ENCODE measurements at regions not wholly inside any gene's neighbourhood (a gene's known extent, or its start where the extent isn't known, plus 50 kb on each side); places are given as distances from the start of the nearest gene placed in this dataset.
"Not testable (repeated sequence)": the region's sequence is repeated elsewhere in the genome, so short reads cannot be mapped to it uniquely, and the experiment has no call there.

GRCh38 chr16:66258916-66259845, 107.3 kb upstream of the CDH5 start:
- no peaks in the 10 kb centered on the region for H3K9me3 Mint-ChIP-seq
- no peak overlapping the region for H3K27ac Mint-ChIP-seq
- no peak overlapping the region for H3K4me3 Mint-ChIP-seq
- no peak for DNase-seq
- H3K4me1 Mint-ChIP-seq (ENCODE audit: low read depth) = no peaks in the 10 kb centered on the region
- no peak for ATAC-seq (replicated peaks in 1 of 2)
- no peaks in the 10 kb centered on the region for H3K36me3 Mint-ChIP-seq (ENCODE audit: insufficient read depth in 2 of 2)
- H3K27me3 Mint-ChIP-seq (ENCODE audit: low read depth) = no peaks in the 10 kb centered on the region

GRCh38 chr16:66256919-66257318, 109.6 kb upstream of the CDH5 start:
- H3K36me3 Mint-ChIP-seq (ENCODE audit: insufficient read depth in 2 of 2) = no peaks in the 10 kb centered on the region
- no peaks in the 10 kb centered on the region for H3K27me3 Mint-ChIP-seq (ENCODE audit: low read depth)
- H3K9me3 Mint-ChIP-seq = no peaks in the 10 kb centered on the region
- H3K27ac Mint-ChIP-seq = no peak overlapping the region
- ATAC-seq (replicated peaks in 1 of 2) (no peak), DNase-seq (no peak)
- H3K4me1 Mint-ChIP-seq (ENCODE audit: low read depth) = no peaks in the 10 kb centered on the region
- H3K4me3 Mint-ChIP-seq = no peak overlapping the region

- no peaks in the 10 kb centered on the region for H3K4me1 Mint-ChIP-seq (ENCODE audit: low read depth)
- ATAC-seq (replicated peaks in 1 of 2) = no peak
- no peaks in the 10 kb centered on the region for H3K9me3 Mint-ChIP-seq
- H3K27me3 Mint-ChIP-seq (ENCODE audit: low read depth) = no peaks in the 10 kb centered on the region
- H3K4me3 Mint-ChIP-seq = no peak overlapping the region
- H3K27ac Mint-ChIP-seq = no peak overlapping the region
- DNase-seq = no peak
- no peaks in the 10 kb centered on the region for H3K36me3 Mint-ChIP-seq (ENCODE audit: insufficient read depth in 2 of 2)
Observed at GRCh38 chr16:66255647-66256046, 110.8 kb upstream of the CDH5 start.

GRCh38 chr16:66254751-66255150, 111.7 kb upstream of the CDH5 start:
- no peaks in the 10 kb centered on the region for H3K4me1 Mint-ChIP-seq (ENCODE audit: low read depth)
- ATAC-seq (replicated peaks in 1 of 2) (no peak), DNase-seq (no peak)
- H3K27ac Mint-ChIP-seq = no peak overlapping the region
- H3K27me3 Mint-ChIP-seq (ENCODE audit: low read depth) = peaks cover 1% of the 10 kb centered on the region
- no peak overlapping the region for H3K4me3 Mint-ChIP-seq
- no peaks in the 10 kb centered on the region for H3K9me3 Mint-ChIP-seq
- H3K36me3 Mint-ChIP-seq (ENCODE audit: insufficient read depth in 2 of 2) = no peaks in the 10 kb centered on the region

- Mint-ChIP-seq H3K36me3 (ENCODE audit: insufficient read depth in 2 of 2) (no peaks in the 10 kb centered on the region), H3K4me1 (ENCODE audit: low read depth) (no peaks in the 10 kb centered on the region), H3K27me3 (ENCODE audit: low read depth) (peaks cover 5% of the 10 kb centered on the region), H3K4me3 (no peak overlapping the region), H3K27ac (no peak overlapping the region), H3K9me3 (no peaks in the 10 kb centered on the region)
- ATAC-seq (replicated peaks in 1 of 2) (no peak), DNase-seq (no peak)
Observed at GRCh38 chr16:66254106-66254505, 112.4 kb upstream of the CDH5 start.

GRCh38 chr16:66251476-66252160, 114.9 kb upstream of the CDH5 start:
- Mint-ChIP-seq H3K27me3 (ENCODE audit: low read depth) (peaks cover 5% of the 10 kb centered on the region), H3K36me3 (ENCODE audit: insufficient read depth in 2 of 2) (no peaks in the 10 kb centered on the region), H3K27ac (no peak overlapping the region), H3K4me3 (no peak overlapping the region), H3K9me3 (no peaks in the 10 kb centered on the region), H3K4me1 (ENCODE audit: low read depth) (no peaks in the 10 kb centered on the region)
- DNase-seq (no peak), ATAC-seq (replicated peaks in 1 of 2) (no peak)

- H3K9me3 Mint-ChIP-seq = no peaks in the 10 kb centered on the region
- H3K36me3 Mint-ChIP-seq (ENCODE audit: insufficient read depth in 2 of 2) = no peaks in the 10 kb centered on the region
- peaks cover 5% of the 10 kb centered on the region for H3K27me3 Mint-ChIP-seq (ENCODE audit: low read depth)
- no peaks in the 10 kb centered on the region for H3K4me1 Mint-ChIP-seq (ENCODE audit: low read depth)
- DNase-seq (no peak), ATAC-seq (replicated peaks in 1 of 2) (no peak)
- H3K4me3 Mint-ChIP-seq = no peak overlapping the region
- no peak overlapping the region for H3K27ac Mint-ChIP-seq
Observed at GRCh38 chr16:66250686-66251431, 115.6 kb upstream of the CDH5 start.

- no peaks in the 10 kb centered on the region for H3K9me3 Mint-ChIP-seq
- H3K4me1 Mint-ChIP-seq (ENCODE audit: low read depth) = no peaks in the 10 kb centered on the region
- no peak overlapping the region for H3K4me3 Mint-ChIP-seq
- H3K36me3 Mint-ChIP-seq (ENCODE audit: insufficient read depth in 2 of 2) = no peaks in the 10 kb centered on the region
- peaks cover 5% of the 10 kb centered on the region for H3K27me3 Mint-ChIP-seq (ENCODE audit: low read depth)
- no peak for ATAC-seq (replicated peaks in 1 of 2)
- no peak for DNase-seq
- H3K27ac Mint-ChIP-seq = no peak overlapping the region
Observed at GRCh38 chr16:66247516-66248481, 118.7 kb upstream of the CDH5 start.

GRCh38 chr16:66245868-66246267, 120.6 kb upstream of the CDH5 start:
- ATAC-seq (replicated peaks in 1 of 2) (no peak), DNase-seq (no peak)
- H3K4me3 Mint-ChIP-seq = no peak overlapping the region
- no peak overlapping the region for H3K27ac Mint-ChIP-seq
- no peaks in the 10 kb centered on the region for H3K9me3 Mint-ChIP-seq
- H3K36me3 Mint-ChIP-seq (ENCODE audit: insufficient read depth in 2 of 2) = no peaks in the 10 kb centered on the region
- peaks cover 5% of the 10 kb centered on the region for H3K27me3 Mint-ChIP-seq (ENCODE audit: low read depth)
- H3K4me1 Mint-ChIP-seq (ENCODE audit: low read depth) = no peaks in the 10 kb centered on the region

- Mint-ChIP-seq H3K9me3 (no peaks in the 10 kb centered on the region), H3K4me3 (no peak overlapping the region), H3K27me3 (ENCODE audit: low read depth) (peaks cover 5% of the 10 kb centered on the region), H3K27ac (no peak overlapping the region), H3K4me1 (ENCODE audit: low read depth) (no peaks in the 10 kb centered on the region), H3K36me3 (ENCODE audit: insufficient read depth in 2 of 2) (no peaks in the 10 kb centered on the region)
- no peak for DNase-seq
- ATAC-seq (replicated peaks in 1 of 2) = no peak
Observed at GRCh38 chr16:66245072-66245471, 121.4 kb upstream of the CDH5 start.

- H3K27ac Mint-ChIP-seq = no peak overlapping the region
- H3K27me3 Mint-ChIP-seq (ENCODE audit: low read depth) = no peaks in the 10 kb centered on the region
- H3K4me3 Mint-ChIP-seq = no peak overlapping the region
- ATAC-seq (replicated peaks in 1 of 2) (no peak), DNase-seq (no peak)
- peaks cover 2% of the 10 kb centered on the region in 2 donors for H3K9me3 Mint-ChIP-seq
- H3K36me3 Mint-ChIP-seq (ENCODE audit: insufficient read depth in 2 of 2) = no peaks in the 10 kb centered on the region
- H3K4me1 Mint-ChIP-seq (ENCODE audit: low read depth) = no peaks in the 10 kb centered on the region
Observed at GRCh38 chr16:66242672-66243071, 123.8 kb upstream of the CDH5 start.

- ATAC-seq (replicated peaks in 1 of 2); DNase-seq; H3K9me3 Mint-ChIP-seq; H3K27ac Mint-ChIP-seq; H3K36me3 Mint-ChIP-seq (ENCODE audit: insufficient read depth in 2 of 2); H3K4me1 Mint-ChIP-seq (ENCODE audit: low read depth); H3K27me3 Mint-ChIP-seq (ENCODE audit: low read depth); H3K4me3 Mint-ChIP-seq: not testable (repeated sequence)
Observed at GRCh38 chr16:66242206-66242605, 124.3 kb upstream of the CDH5 start.
